ENCODE measurements at regions not wholly inside any gene's neighbourhood (a gene's known extent, or its start where the extent isn't known, plus 50 kb on each side); places are given as distances from the start of the nearest gene placed in this dataset.

DNA sequence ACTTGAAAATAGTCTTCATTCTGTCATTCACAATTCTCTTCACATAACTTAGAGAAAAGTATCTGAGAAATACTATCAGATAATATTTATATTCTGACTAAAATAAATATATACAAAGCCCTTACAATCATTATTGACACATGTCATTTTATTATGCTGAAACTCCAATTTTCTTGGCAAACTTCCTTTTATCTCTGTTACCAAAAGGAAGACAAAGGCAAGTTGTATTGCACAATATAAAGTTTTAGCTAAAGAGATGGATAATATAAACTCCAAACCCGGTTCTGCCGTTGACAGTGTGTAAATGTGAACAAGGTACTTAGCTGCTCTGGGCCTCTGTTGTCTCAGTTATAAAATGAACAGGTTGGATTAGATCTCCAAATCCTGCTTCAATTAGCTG, 99.0 kb upstream of the MDFIC start:
- Histone ChIP-seq H3K4me1 (ENCODE audit: control insufficient read depth, insufficient read depth, low read length) (no peaks in the 10 kb centered on the region), H3K27ac (ENCODE audit: extremely low read depth, low read depth, low read length) (no peak overlapping the region), H3K36me3 (ENCODE audit: control insufficient read depth in 2 of 2, insufficient read depth in 1 of 2, low read length in 2 of 2) (no peaks in the 10 kb centered on the region), H3K9me3 (ENCODE audit: control insufficient read depth, insufficient read depth, low read depth, low read length) (no peaks in the 10 kb centered on the region), H3K4me3 (ENCODE audit: low read depth, low read length) (no peak overlapping the region)
- ChIA-PET POLR2A (no interaction called here), CTCF (no interaction called here)
- TF ChIP-seq ZNF174 (tag by site-specific recombination; IDR thresholded peaks at IDR 0.05) (no peak), MZF1 (tag by site-specific recombination; IDR thresholded peaks at IDR 0.05; ENCODE audit: borderline replicate concordance) (no peak), ZNF555 (tag by site-specific recombination; conservative IDR thresholded peaks at IDR 0.05) (no peak), ZNF404 (tag by site-specific recombination; IDR thresholded peaks at IDR 0.05) (no peak), HOXA7 (CRISPR knock-in tag; IDR thresholded peaks at IDR 0.05; ENCODE audit: borderline replicate concordance) (no peak), MEIS1 (CRISPR knock-in tag; IDR thresholded peaks at IDR 0.05; ENCODE audit: borderline replicate concordance) (no peak), ZNF501 (tag by site-specific recombination; IDR thresholded peaks at IDR 0.05) (no peak), ZNF292 (tag by site-specific recombination; IDR thresholded peaks at IDR 0.05; ENCODE audit: borderline replicate concordance, low read depth) (no peak)
- TF ChIP-seq, protein P1, sequence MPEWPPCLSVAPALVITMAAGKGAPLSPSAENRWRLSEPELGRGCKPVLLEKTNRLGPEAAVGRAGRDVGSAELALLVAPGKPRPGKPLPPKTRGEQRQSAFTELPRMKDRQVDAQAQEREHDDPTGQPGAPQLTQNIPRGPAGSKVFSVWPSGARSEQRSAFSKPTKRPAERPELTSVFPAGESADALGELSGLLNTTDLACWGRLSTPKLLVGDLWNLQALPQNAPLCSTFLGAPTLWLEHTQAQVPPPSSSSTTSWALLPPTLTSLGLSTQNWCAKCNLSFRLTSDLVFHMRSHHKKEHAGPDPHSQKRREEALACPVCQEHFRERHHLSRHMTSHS (tag by site-specific recombination; IDR thresholded peaks at IDR 0.05): no peak

DNA sequence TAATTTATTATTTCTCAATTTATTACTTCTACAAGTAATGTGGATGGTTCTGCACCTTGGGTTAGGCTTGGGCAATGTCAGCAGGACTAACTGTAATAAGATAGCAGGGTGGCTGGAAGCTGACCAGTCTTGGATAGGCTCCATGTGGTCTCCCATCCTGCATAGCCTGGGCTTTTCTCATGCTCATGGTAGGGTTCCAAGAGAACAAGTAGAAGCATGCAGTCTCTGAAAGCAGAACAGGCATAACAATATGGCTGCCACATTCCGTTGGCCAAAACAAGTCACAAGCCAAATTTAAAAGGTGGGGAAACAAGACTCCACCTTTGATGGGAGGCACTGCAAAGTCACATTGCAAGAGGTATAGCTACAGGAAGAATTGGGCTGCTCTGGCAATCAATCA, 98.6 kb upstream of the MDFIC start:
- no peaks in the 10 kb centered on the region for H3K9me3 ChIP-seq (ENCODE audit: control insufficient read depth, insufficient read depth, low read depth, low read length)
- no peaks in the 10 kb centered on the region for H3K4me1 ChIP-seq (ENCODE audit: control insufficient read depth, insufficient read depth, low read length)
- H3K27ac ChIP-seq (ENCODE audit: extremely low read depth, low read depth, low read length): no peak overlapping the region
- no peak overlapping the region for H3K4me3 ChIP-seq (ENCODE audit: low read depth, low read length)
- CTCF ChIA-PET: interaction anchor here (1.1 kb wide), 1 partner anchor 41 kb away, joined by 4 read pairs; no protein-coding TSS in a partner anchor
- H3K36me3 ChIP-seq (ENCODE audit: control insufficient read depth in 2 of 2, insufficient read depth in 1 of 2, low read length in 2 of 2): no peaks in the 10 kb centered on the region
- POLR2A ChIA-PET: no interaction called here
- TF ChIP-seq ZSCAN30 (tag by site-specific recombination; IDR thresholded peaks at IDR 0.05) (no peak), ZNF394 (tag by site-specific recombination; IDR thresholded peaks at IDR 0.05; ENCODE audit: borderline replicate concordance) (no peak), ZNF114 (tag by site-specific recombination; IDR thresholded peaks at IDR 0.05) (no peak), ZNF830 (tag by site-specific recombination; IDR thresholded peaks at IDR 0.05; ENCODE audit: low read depth) (no peak)
- TF ChIP-seq, protein P2, sequence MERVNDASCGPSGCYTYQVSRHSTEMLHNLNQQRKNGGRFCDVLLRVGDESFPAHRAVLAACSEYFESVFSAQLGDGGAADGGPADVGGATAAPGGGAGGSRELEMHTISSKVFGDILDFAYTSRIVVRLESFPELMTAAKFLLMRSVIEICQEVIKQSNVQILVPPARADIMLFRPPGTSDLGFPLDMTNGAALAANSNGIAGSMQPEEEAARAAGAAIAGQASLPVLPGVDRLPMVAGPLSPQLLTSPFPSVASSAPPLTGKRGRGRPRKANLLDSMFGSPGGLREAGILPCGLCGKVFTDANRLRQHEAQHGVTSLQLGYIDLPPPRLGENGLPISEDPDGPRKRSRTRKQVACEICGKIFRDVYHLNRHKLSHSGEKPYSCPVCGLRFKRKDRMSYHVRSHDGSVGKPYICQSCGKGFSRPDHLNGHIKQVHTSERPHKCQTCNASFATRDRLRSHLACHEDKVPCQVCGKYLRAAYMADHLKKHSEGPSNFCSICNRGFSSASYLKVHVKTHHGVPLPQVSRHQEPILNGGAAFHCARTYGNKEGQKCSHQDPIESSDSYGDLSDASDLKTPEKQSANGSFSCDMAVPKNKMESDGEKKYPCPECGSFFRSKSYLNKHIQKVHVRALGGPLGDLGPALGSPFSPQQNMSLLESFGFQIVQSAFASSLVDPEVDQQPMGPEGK (tag by site-specific recombination; IDR thresholded peaks at IDR 0.05): no peak

DNA sequence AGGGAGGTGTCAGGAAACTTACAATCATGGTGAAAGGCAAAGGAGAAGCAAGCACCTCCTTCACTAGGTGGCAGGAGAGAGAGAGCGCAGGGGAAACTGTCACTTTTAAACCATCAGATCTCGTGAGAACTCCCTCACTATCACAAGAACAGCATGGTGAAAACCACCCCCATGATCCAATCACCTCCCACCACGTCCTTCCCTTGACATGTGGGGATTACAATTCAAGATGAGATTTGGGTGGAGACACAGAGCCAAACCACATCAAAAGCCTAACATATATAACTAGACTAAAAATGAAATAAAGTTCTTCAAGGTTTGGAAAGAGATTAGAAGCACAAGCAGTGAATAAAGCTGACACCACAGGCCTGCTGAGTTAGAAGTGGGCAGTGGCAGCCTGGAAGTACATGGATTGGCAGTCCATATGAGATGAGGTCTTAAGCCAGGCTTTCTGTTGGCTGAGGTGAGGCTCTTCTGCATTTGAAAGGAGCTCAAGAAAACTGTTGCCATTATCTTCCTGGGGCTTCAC, 96.4 kb upstream of the MDFIC start:
- no peak overlapping the region for H3K4me3 ChIP-seq (ENCODE audit: low read depth, low read length)
- CTCF ChIA-PET: interaction anchor here (0.6 kb wide), 1 partner anchor 24 kb away, joined by 4 read pairs; no protein-coding TSS in a partner anchor
- no peaks in the 10 kb centered on the region for H3K36me3 ChIP-seq (ENCODE audit: control insufficient read depth in 2 of 2, insufficient read depth in 1 of 2, low read length in 2 of 2)
- H3K27ac ChIP-seq (ENCODE audit: extremely low read depth, low read depth, low read length): no peak overlapping the region
- H3K4me1 ChIP-seq (ENCODE audit: control insufficient read depth, insufficient read depth, low read length): no peaks in the 10 kb centered on the region
- H3K9me3 ChIP-seq (ENCODE audit: control insufficient read depth, insufficient read depth, low read depth, low read length): no peaks in the 10 kb centered on the region
- TF ChIP-seq ZNF211 (tag by site-specific recombination; IDR thresholded peaks at IDR 0.05; ENCODE audit: low read depth) (no peak), ZNF658 (tag by site-specific recombination; IDR thresholded peaks at IDR 0.05) (no peak), ZSCAN30 (tag by site-specific recombination; IDR thresholded peaks at IDR 0.05) (no peak), REPIN1 (tag by site-specific recombination; IDR thresholded peaks at IDR 0.05; ENCODE audit: low read depth) (no peak), ZNF202 (tag by site-specific recombination; IDR thresholded peaks at IDR 0.05; ENCODE audit: borderline replicate concordance) (no peak), ZNF341 (tag by site-specific recombination; IDR thresholded peaks at IDR 0.05; ENCODE audit: low read depth) (no peak)
- TF ChIP-seq, protein P3, sequence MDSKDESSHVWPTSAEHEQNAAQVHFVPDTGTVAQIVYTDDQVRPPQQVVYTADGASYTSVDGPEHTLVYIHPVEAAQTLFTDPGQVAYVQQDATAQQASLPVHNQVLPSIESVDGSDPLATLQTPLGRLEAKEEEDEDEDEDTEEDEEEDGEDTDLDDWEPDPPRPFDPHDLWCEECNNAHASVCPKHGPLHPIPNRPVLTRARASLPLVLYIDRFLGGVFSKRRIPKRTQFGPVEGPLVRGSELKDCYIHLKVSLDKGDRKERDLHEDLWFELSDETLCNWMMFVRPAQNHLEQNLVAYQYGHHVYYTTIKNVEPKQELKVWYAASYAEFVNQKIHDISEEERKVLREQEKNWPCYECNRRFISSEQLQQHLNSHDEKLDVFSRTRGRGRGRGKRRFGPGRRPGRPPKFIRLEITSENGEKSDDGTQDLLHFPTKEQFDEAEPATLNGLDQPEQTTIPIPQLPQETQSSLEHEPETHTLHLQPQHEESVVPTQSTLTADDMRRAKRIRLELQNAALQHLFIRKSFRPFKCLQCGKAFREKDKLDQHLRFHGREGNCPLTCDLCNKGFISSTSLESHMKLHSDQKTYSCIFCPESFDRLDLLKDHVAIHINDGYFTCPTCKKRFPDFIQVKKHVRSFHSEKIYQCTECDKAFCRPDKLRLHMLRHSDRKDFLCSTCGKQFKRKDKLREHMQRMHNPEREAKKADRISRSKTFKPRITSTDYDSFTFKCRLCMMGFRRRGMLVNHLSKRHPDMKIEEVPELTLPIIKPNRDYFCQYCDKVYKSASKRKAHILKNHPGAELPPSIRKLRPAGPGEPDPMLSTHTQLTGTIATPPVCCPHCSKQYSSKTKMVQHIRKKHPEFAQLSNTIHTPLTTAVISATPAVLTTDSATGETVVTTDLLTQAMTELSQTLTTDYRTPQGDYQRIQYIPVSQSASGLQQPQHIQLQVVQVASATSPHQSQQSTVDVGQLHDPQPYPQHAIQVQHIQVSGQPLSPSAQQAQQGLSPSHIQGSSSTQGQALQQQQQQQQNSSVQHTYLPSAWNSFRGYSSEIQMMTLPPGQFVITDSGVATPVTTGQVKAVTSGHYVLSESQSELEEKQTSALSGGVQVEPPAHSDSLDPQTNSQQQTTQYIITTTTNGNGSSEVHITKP (tag by site-specific recombination; IDR thresholded peaks at IDR 0.05): no peak
- TF ChIP-seq, protein P4, sequence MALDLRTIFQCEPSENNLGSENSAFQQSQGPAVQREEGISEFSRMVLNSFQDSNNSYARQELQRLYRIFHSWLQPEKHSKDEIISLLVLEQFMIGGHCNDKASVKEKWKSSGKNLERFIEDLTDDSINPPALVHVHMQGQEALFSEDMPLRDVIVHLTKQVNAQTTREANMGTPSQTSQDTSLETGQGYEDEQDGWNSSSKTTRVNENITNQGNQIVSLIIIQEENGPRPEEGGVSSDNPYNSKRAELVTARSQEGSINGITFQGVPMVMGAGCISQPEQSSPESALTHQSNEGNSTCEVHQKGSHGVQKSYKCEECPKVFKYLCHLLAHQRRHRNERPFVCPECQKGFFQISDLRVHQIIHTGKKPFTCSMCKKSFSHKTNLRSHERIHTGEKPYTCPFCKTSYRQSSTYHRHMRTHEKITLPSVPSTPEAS (tag by site-specific recombination; IDR thresholded peaks at IDR 0.05): no peak
- POLR2A ChIA-PET: no interaction called here

Measured in HEK293 (cell line).